H1 (cell line): ENCODE measurements at regions not wholly inside any gene's neighbourhood (a gene's known extent, or its start where the extent isn't known, plus 50 kb on each side); places are given as distances from the start of the nearest gene placed in this dataset.

Experiments used
- GABPA ChIP-seq: IDR thresholded peaks from 2 replicates; pipeline ENCODE4 v1.6.1; 2011; ENCODE audit warnings: mild to moderate bottlenecking, low read length, moderate library complexity, borderline replicate concordance; ENCODE audit not compliant: insufficient read depth
- HDAC2 ChIP-seq, 2 experiments: fragments of 300-600 bp in 1 of 2; sonication (generic) in 1 of 2; IDR thresholded peaks; 2 replicates each; pipeline ENCODE4 v1.6.1; 2011 to 2012; ENCODE audit warnings: low read depth in 2 of 2, low read length in 2 of 2, mild to moderate bottlenecking in 2 of 2, moderate library complexity in 2 of 2, borderline replicate concordance in 1 of 2, inconsistent platforms in 1 of 2
- KDM1A ChIP-seq: fragments of 200-600, 300-600 bp; sonication (generic); IDR thresholded peaks from 2 replicates; pipeline ENCODE4 v1.7.1; 2016; ENCODE audit warnings: mild to moderate bottlenecking, low read length, borderline replicate concordance
- KDM5A ChIP-seq: fragments of 200-600 bp; IDR thresholded peaks from 2 replicates; pipeline ENCODE4 v1.7.1; 2012; ENCODE audit warnings: mild to moderate bottlenecking, low read length, inconsistent platforms, mixed read lengths
- NRF1 ChIP-seq: IDR thresholded peaks from 2 replicates; pipeline ENCODE4 v1.6.1; 2011; ENCODE audit warnings: mild to moderate bottlenecking, low read depth, low read length, improper control_type of control experiment
- RAD21 ChIP-seq, 2 experiments: IDR thresholded peaks in 1 of 2; conservative IDR thresholded peaks in 1 of 2; 2 replicates each; pipeline ENCODE4 v1.6.1; 2011; ENCODE audit warnings: low read depth in 2 of 2, low read length in 2 of 2, improper control_type of control experiment in 1 of 2, inconsistent platforms in 1 of 2, mild to moderate bottlenecking in 1 of 2, moderate library complexity in 1 of 2
- RFX5 ChIP-seq: IDR thresholded peaks from 2 replicates; pipeline ENCODE4 v1.6.1; 2011; ENCODE audit warnings: low read depth, low read length, improper control_type of control experiment, borderline replicate concordance
- SIRT6 ChIP-seq: IDR thresholded peaks from one replicate; pipeline ENCODE4 v1.7.1; 2012; ENCODE audit warnings: low read length, inconsistent platforms
- SIX5 ChIP-seq: IDR thresholded peaks from 2 replicates; pipeline ENCODE4 v1.6.1; 2011; ENCODE audit warnings: mild to moderate bottlenecking, low read depth, low read length
- SP2 ChIP-seq: IDR thresholded peaks from 2 replicates; pipeline ENCODE4 v1.6.1; 2012; ENCODE audit warnings: mild to moderate bottlenecking, low read length, inconsistent platforms
- SP4 ChIP-seq: IDR thresholded peaks from 2 replicates; pipeline ENCODE4 v1.6.1; 2012; ENCODE audit warnings: low read length, inconsistent platforms
- SUZ12 ChIP-seq: fragments of 200-600 bp; sonication (generic); IDR thresholded peaks from 2 replicates; pipeline ENCODE4 v1.6.1; 2012; ENCODE audit warnings: mild to moderate bottlenecking, inconsistent platforms, low read length, moderate library complexity, mixed read lengths
- ZNF274 ChIP-seq: IDR thresholded peaks from 2 replicates; pipeline ENCODE4 v1.7.0; 2012; ENCODE audit warnings: low read length, borderline replicate concordance; ENCODE audit errors: extremely low read depth
- TF ChIP-seq, protein P1 (sequence below), 3 experiments: IDR thresholded peaks; 1 replicate in 2 of 3; 2 replicates in 1 of 3; pipeline versions ENCODE4 v1.5.1 to v1.6.1; 2011; ENCODE audit warnings: low read length in 3 of 3, mild to moderate bottlenecking in 3 of 3, inconsistent platforms in 2 of 3, low read depth in 1 of 3, moderate library complexity in 1 of 3; ENCODE audit not compliant: insufficient read depth in 1 of 3; ENCODE audit errors: control extremely low read depth in 1 of 3
- TF ChIP-seq, protein P2 (sequence below): IDR thresholded peaks from 2 replicates; pipeline ENCODE4 v1.6.1; 2012; ENCODE audit warnings: low read length, inconsistent platforms
- TF ChIP-seq, protein P3 (sequence below): IDR thresholded peaks from 2 replicates; pipeline ENCODE4 v1.6.1; 2012; ENCODE audit warnings: inconsistent platforms

DNA sequence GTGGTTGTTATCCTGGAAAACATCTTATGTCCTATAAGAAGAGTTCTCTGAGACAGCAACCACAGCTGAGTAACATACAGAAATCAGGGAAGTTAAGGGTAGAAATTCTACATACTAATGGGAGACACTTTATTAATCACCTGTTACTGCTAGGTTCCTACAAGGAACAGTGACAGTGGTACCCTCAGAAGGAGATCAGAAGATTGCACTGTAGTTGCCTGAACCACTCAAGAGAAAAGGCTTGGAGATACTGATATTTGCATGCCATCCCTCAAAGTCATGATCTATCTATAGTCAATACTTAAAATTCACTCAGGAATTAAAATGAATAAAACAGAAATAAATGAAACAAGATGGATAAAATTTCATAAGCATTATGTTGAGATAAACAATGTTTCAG, 136.0 kb downstream of the LMLN start (continued):
- TF ChIP-seq, protein P1, sequence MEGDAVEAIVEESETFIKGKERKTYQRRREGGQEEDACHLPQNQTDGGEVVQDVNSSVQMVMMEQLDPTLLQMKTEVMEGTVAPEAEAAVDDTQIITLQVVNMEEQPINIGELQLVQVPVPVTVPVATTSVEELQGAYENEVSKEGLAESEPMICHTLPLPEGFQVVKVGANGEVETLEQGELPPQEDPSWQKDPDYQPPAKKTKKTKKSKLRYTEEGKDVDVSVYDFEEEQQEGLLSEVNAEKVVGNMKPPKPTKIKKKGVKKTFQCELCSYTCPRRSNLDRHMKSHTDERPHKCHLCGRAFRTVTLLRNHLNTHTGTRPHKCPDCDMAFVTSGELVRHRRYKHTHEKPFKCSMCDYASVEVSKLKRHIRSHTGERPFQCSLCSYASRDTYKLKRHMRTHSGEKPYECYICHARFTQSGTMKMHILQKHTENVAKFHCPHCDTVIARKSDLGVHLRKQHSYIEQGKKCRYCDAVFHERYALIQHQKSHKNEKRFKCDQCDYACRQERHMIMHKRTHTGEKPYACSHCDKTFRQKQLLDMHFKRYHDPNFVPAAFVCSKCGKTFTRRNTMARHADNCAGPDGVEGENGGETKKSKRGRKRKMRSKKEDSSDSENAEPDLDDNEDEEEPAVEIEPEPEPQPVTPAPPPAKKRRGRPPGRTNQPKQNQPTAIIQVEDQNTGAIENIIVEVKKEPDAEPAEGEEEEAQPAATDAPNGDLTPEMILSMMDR (IDR thresholded peaks at IDR 0.05; ENCODE audit: control extremely low read depth in 1 of 3, insufficient read depth in 1 of 3, low read depth in 1 of 3, low read length in 3 of 3): no peak
- TF ChIP-seq HDAC2 (IDR thresholded peaks at IDR 0.05; ENCODE audit: borderline replicate concordance in 1 of 2, low read depth in 2 of 2, low read length in 2 of 2): no peak
- no peak for TF ChIP-seq SP4
- TF ChIP-seq SUZ12: no peak
- TF ChIP-seq, protein P2, sequence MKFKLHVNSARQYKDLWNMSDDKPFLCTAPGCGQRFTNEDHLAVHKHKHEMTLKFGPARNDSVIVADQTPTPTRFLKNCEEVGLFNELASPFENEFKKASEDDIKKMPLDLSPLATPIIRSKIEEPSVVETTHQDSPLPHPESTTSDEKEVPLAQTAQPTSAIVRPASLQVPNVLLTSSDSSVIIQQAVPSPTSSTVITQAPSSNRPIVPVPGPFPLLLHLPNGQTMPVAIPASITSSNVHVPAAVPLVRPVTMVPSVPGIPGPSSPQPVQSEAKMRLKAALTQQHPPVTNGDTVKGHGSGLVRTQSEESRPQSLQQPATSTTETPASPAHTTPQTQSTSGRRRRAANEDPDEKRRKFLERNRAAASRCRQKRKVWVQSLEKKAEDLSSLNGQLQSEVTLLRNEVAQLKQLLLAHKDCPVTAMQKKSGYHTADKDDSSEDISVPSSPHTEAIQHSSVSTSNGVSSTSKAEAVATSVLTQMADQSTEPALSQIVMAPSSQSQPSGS: no peak
- TF ChIP-seq KDM1A: no peak
- TF ChIP-seq SIRT6: no peak
- no peak for TF ChIP-seq KDM5A
- TF ChIP-seq NRF1: no peak
- TF ChIP-seq RAD21 (IDR thresholded peaks at IDR 0.05 in 1 of 2, conservative IDR thresholded peaks at IDR 0.05 in 1 of 2; ENCODE audit: low read depth in 2 of 2, low read length in 2 of 2): no peak
- TF ChIP-seq SIX5: no peak
- TF ChIP-seq ZNF274: no peak
- no peak for TF ChIP-seq SP2
- no peak for TF ChIP-seq RFX5
- no peak for TF ChIP-seq GABPA
- TF ChIP-seq, protein P3, sequence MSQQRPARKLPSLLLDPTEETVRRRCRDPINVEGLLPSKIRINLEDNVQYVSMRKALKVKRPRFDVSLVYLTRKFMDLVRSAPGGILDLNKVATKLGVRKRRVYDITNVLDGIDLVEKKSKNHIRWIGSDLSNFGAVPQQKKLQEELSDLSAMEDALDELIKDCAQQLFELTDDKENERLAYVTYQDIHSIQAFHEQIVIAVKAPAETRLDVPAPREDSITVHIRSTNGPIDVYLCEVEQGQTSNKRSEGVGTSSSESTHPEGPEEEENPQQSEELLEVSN: no peak
